ENCODE measurements at regions not wholly inside any gene's neighbourhood (a gene's known extent, or its start where the extent isn't known, plus 50 kb on each side); places are given as distances from the start of the nearest gene placed in this dataset.

- H3K9me3 Mint-ChIP-seq (ENCODE audit: low read depth), result peaks cover 13% of the 10 kb centered on the region
- H3K36me3 Mint-ChIP-seq (ENCODE audit: low read depth), result no peaks in the 10 kb centered on the region
- CTCF ChIA-PET, result interaction anchor here (0.8 to 1.0 kb wide), 2 partner anchors 10 to 15 kb away, joined by 3 read pairs; no protein-coding TSS in a partner anchor
- H3K27ac Mint-ChIP-seq, result no peak overlapping the region
- DNase-seq, result no peak
- intact Hi-C loops (cut with DNase I, micrococcal nuclease), result no loop called here
- no peaks in the 10 kb centered on the region for H3K4me1 Mint-ChIP-seq
- peaks cover 2% of the 10 kb centered on the region for H3K27me3 Mint-ChIP-seq
- POLR2A ChIA-PET, result no interaction called here
- no peak overlapping the region for H3K4me3 Mint-ChIP-seq
- ATAC-seq, result no peak
These were observed 234.1 kb downstream of the RSL24D1 start for GRCh38 chr15:54962637-54963036.

GRCh38 chr15:54960266-54960665, 236.5 kb downstream of the RSL24D1 start:
- ChIA-PET CTCF (no interaction called here), POLR2A (no interaction called here)
- ATAC-seq (no peak), DNase-seq (no peak)
- H3K4me1 Mint-ChIP-seq, result no peaks in the 10 kb centered on the region
- no peak overlapping the region for H3K27ac Mint-ChIP-seq
- intact Hi-C loops (cut with DNase I, micrococcal nuclease), result no loop called here
- peaks cover 11% of the 10 kb centered on the region for H3K9me3 Mint-ChIP-seq (ENCODE audit: low read depth)
- peaks cover 2% of the 10 kb centered on the region for H3K27me3 Mint-ChIP-seq
- H3K36me3 Mint-ChIP-seq (ENCODE audit: low read depth), result no peaks in the 10 kb centered on the region
- H3K4me3 Mint-ChIP-seq, result no peak overlapping the region

GRCh38 chr15:54941417-54941816, 255.3 kb downstream of the RSL24D1 start:
- Mint-ChIP-seq H3K4me3 (no peak overlapping the region), H3K36me3 (ENCODE audit: low read depth) (no peaks in the 10 kb centered on the region), H3K27me3 (peaks cover 2% of the 10 kb centered on the region), H3K27ac (no peak overlapping the region), H3K9me3 (ENCODE audit: low read depth) (peaks cover 2% of the 10 kb centered on the region), H3K4me1 (no peaks in the 10 kb centered on the region)
- intact Hi-C loops (cut with DNase I, micrococcal nuclease), result no loop called here
- ChIA-PET POLR2A (no interaction called here), CTCF (no interaction called here)
- no peak for ATAC-seq
- no peak for DNase-seq

DNA sequence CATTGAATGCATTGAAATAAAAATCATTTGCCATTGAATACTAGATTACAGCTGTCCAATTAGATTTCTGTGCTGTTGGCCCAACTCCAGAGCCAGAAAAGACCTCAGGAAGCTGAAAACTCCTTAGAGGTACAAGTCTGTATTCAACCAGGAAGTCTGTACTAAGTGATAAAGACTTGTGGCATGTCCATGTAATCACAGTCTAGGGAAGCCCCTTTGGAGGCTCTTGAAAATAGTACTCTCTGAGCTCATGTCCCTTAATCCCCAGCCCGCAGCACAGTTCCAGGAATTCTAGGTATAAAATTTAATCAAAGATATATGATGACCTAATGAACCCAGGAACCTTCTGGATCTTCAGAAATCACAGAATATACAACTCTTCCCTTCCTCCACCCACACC, 279.4 kb downstream of the RSL24D1 start:
- Mint-ChIP-seq H3K4me3 (no peak overlapping the region), H3K9me3 (ENCODE audit: low read depth) (peaks cover 5% of the 10 kb centered on the region), H3K27me3 (no peaks in the 10 kb centered on the region), H3K4me1 (no peaks in the 10 kb centered on the region), H3K27ac (no peak overlapping the region), H3K36me3 (ENCODE audit: low read depth) (no peaks in the 10 kb centered on the region)
- ChIA-PET POLR2A (no interaction called here), CTCF (interaction anchor here (0.6 kb wide), 1 partner anchor 184 kb away, joined by 3 read pairs; no protein-coding TSS in a partner anchor)
- DNase-seq (no peak), ATAC-seq (no peak)
- intact Hi-C loops (cut with DNase I, micrococcal nuclease), result no loop called here

DNA sequence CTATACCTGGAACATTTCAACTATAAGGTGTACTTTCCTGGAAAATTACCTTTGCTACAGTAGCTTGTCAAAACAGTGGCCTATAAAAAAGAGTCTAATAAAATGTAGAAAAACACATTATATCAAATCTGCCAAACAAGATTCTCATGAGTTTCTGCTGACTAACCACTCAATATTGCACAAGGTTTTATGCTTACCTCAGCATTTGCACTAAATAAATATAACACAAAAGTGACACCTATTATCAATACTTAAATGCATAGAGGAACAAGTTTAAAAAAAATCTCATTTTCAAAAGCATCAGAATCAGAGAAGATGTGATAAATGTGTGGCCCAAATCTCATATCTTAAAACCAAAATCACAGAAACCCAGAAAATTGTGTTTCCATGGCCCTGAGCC, 281.4 kb downstream of the RSL24D1 start:
- ChIA-PET POLR2A (no interaction called here), CTCF (no interaction called here)
- Mint-ChIP-seq H3K4me3 (no peak overlapping the region), H3K36me3 (ENCODE audit: low read depth) (no peaks in the 10 kb centered on the region), H3K4me1 (no peaks in the 10 kb centered on the region), H3K9me3 (ENCODE audit: low read depth) (peaks cover 3% of the 10 kb centered on the region), H3K27me3 (no peaks in the 10 kb centered on the region), H3K27ac (no peak overlapping the region)
- ATAC-seq (no peak), DNase-seq (no peak)
- intact Hi-C loops (cut with DNase I, micrococcal nuclease), result no loop called here

- H3K4me1 Mint-ChIP-seq, result no peaks in the 10 kb centered on the region
- CTCF ChIA-PET, result no interaction called here
- H3K36me3 Mint-ChIP-seq (ENCODE audit: low read depth), result no peaks in the 10 kb centered on the region
- H3K27me3 Mint-ChIP-seq, result no peaks in the 10 kb centered on the region
- H3K4me3 Mint-ChIP-seq, result no peak overlapping the region
- intact Hi-C loops (cut with DNase I, micrococcal nuclease), result no loop called here
- POLR2A ChIA-PET, result no interaction called here
- H3K9me3 Mint-ChIP-seq (ENCODE audit: low read depth), result peaks cover 9% of the 10 kb centered on the region
- no peak overlapping the region for H3K27ac Mint-ChIP-seq
- ATAC-seq, result no peak
- no peak for DNase-seq
These were observed 312.4 kb downstream of the RSL24D1 start for GRCh38 chr15:54884312-54884711.

GRCh38 chr15:54859982-54860381, 336.8 kb downstream of the RSL24D1 start:
- Mint-ChIP-seq H3K4me3 (no peak overlapping the region), H3K9me3 (ENCODE audit: low read depth) (peaks cover 14% of the 10 kb centered on the region), H3K4me1 (no peaks in the 10 kb centered on the region), H3K36me3 (ENCODE audit: low read depth) (peaks cover 1% of the 10 kb centered on the region), H3K27me3 (peaks cover 2% of the 10 kb centered on the region), H3K27ac (no peak overlapping the region)
- POLR2A ChIA-PET, result no interaction called here
- no peak for DNase-seq
- CTCF ChIA-PET, result no interaction called here
- intact Hi-C loops (cut with DNase I, micrococcal nuclease), result no loop called here
- no peak for ATAC-seq

DNA sequence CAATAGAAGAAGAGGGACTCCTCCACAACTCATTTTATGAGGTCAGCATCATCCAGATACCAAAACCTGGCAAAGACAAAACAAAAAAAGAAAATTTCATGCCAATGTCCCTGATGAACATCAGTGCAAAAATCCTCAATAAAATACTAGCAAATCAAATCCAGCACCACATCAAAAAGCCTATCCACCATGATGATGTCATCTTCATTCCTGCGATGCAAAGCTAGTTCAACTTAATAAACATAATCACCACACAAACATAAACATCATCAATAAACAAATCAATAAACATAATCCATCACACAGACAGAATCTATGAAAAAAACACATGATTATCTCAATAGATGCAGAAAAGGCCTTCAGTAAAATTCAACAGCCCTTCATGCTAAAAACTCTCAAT, 342.1 kb downstream of the RSL24D1 start:
- H3K27ac Mint-ChIP-seq, result no peak overlapping the region
- intact Hi-C loops (cut with DNase I, micrococcal nuclease), result no loop called here
- H3K27me3 Mint-ChIP-seq, result no peaks in the 10 kb centered on the region
- no peaks in the 10 kb centered on the region for H3K4me1 Mint-ChIP-seq
- no peaks in the 10 kb centered on the region for H3K36me3 Mint-ChIP-seq (ENCODE audit: low read depth)
- no peak for DNase-seq
- CTCF ChIA-PET, result no interaction called here
- ATAC-seq, result no peak
- H3K9me3 Mint-ChIP-seq (ENCODE audit: low read depth), result peaks cover 6% of the 10 kb centered on the region
- no peak overlapping the region for H3K4me3 Mint-ChIP-seq
- POLR2A ChIA-PET, result no interaction called here

DNA sequence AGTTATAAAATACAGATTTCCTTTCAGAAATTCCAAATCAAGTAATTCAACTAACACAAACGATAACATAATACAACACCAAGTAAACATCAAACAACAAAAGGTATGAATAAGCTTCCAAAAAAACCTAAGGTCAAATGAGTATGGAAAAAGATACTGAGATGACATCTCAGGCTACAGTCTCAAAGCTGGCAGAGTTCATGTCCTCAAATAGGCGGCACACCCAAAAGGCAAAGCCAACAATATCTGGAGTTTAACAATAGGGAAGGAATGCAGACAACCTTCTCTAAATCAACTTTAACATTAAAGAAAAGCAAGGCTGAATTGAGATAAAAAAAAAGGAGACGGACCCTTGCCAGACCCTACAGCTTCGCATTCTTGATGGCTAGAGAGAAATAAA, 346.6 kb downstream of the RSL24D1 start:
- ATAC-seq, result no peak
- Mint-ChIP-seq H3K27me3 (no peaks in the 10 kb centered on the region), H3K9me3 (ENCODE audit: low read depth) (no peaks in the 10 kb centered on the region), H3K27ac (no peak overlapping the region), H3K4me1 (no peaks in the 10 kb centered on the region), H3K36me3 (ENCODE audit: low read depth) (no peaks in the 10 kb centered on the region), H3K4me3 (no peak overlapping the region)
- POLR2A ChIA-PET, result interaction anchor here (0.7 kb wide), 1 partner anchor 835 kb away, joined by 5 read pairs; no protein-coding TSS in a partner anchor
- CTCF ChIA-PET, result no interaction called here
- intact Hi-C loops (cut with DNase I, micrococcal nuclease), result no loop called here
- DNase-seq, result no peak

- Mint-ChIP-seq H3K27me3 (no peaks in the 10 kb centered on the region), H3K36me3 (ENCODE audit: low read depth) (no peaks in the 10 kb centered on the region), H3K4me1 (no peaks in the 10 kb centered on the region), H3K27ac (no peak overlapping the region), H3K4me3 (no peak overlapping the region), H3K9me3 (ENCODE audit: low read depth) (no peaks in the 10 kb centered on the region)
- intact Hi-C loops (cut with DNase I, micrococcal nuclease), result no loop called here
- no peak for ATAC-seq
- no peak for DNase-seq
- POLR2A ChIA-PET, result no interaction called here
- CTCF ChIA-PET, result no interaction called here
These were observed 353.7 kb downstream of the RSL24D1 start for GRCh38 chr15:54843006-54843405.

- intact Hi-C loops (cut with DNase I, micrococcal nuclease), result no loop called here
- Mint-ChIP-seq H3K4me3 (no peak overlapping the region), H3K9me3 (ENCODE audit: low read depth) (no peaks in the 10 kb centered on the region), H3K27ac (no peak overlapping the region), H3K4me1 (no peaks in the 10 kb centered on the region), H3K27me3 (no peaks in the 10 kb centered on the region), H3K36me3 (ENCODE audit: low read depth) (no peaks in the 10 kb centered on the region)
- DNase-seq (no peak), ATAC-seq (no peak)
- CTCF ChIA-PET, result no interaction called here
- POLR2A ChIA-PET, result no interaction called here
These were observed 354.9 kb downstream of the RSL24D1 start for GRCh38 chr15:54841701-54842305.

GRCh38 chr15:54840621-54841398, 355.9 kb downstream of the RSL24D1 start:
- intact Hi-C loops (cut with DNase I, micrococcal nuclease), result no loop called here
- Mint-ChIP-seq H3K27ac (no peak overlapping the region), H3K27me3 (no peaks in the 10 kb centered on the region), H3K9me3 (ENCODE audit: low read depth) (no peaks in the 10 kb centered on the region), H3K36me3 (ENCODE audit: low read depth) (no peaks in the 10 kb centered on the region), H3K4me1 (no peaks in the 10 kb centered on the region), H3K4me3 (no peak overlapping the region)
- no peak for ATAC-seq
- CTCF ChIA-PET, result interaction anchor here (0.6 kb wide), 1 partner anchor 105 kb away, joined by 3 read pairs; no protein-coding TSS in a partner anchor
- POLR2A ChIA-PET, result no interaction called here
- DNase-seq, result no peak

Data from activated CD4-positive, alpha-beta T cell treated with anti-CD3 and anti-CD28 coated beads for 36 hours (primary cell).